Stomach (tissue), 4 donors: ENCODE measurements at regions not wholly inside any gene's neighbourhood (a gene's known extent, or its start where the extent isn't known, plus 50 kb on each side); places are given as distances from the start of the nearest gene placed in this dataset.

ENCODE experiments used
- EP300 ChIP-seq: sonication (generic); formaldehyde crosslinking; IDR thresholded peaks from one replicate; pipeline ENCODE4 v1.6.1; 2017; ENCODE audit warnings: antibody characterized with exemption
- POLR2A ChIP-seq, 4 donors: fragments of 450-650 bp; IDR thresholded peaks; one replicate each; pipeline ENCODE4 v1.6.1; 2016; ENCODE audit warnings: antibody characterized with exemption in 4 of 4, control low read depth in 2 of 4, mild to moderate bottlenecking in 1 of 4, moderate library complexity in 1 of 4
- TF ChIP-seq, protein P1 (sequence below), 7 experiments: fragments of 450-650 bp in 4 of 7; fragments of 200-600 bp in 3 of 7; sonication (generic) in 3 of 7; IDR thresholded peaks; one replicate each; pipeline ENCODE4 v1.5.1; 2016 to 2019; ENCODE audit warnings: antibody characterized with exemption in 7 of 7, control low read depth in 2 of 7, mild to moderate bottlenecking in 1 of 7

GRCh38 chr6:105794239-105794638, 291.9 kb upstream of the PRDM1 start:
- TF ChIP-seq, protein P1, sequence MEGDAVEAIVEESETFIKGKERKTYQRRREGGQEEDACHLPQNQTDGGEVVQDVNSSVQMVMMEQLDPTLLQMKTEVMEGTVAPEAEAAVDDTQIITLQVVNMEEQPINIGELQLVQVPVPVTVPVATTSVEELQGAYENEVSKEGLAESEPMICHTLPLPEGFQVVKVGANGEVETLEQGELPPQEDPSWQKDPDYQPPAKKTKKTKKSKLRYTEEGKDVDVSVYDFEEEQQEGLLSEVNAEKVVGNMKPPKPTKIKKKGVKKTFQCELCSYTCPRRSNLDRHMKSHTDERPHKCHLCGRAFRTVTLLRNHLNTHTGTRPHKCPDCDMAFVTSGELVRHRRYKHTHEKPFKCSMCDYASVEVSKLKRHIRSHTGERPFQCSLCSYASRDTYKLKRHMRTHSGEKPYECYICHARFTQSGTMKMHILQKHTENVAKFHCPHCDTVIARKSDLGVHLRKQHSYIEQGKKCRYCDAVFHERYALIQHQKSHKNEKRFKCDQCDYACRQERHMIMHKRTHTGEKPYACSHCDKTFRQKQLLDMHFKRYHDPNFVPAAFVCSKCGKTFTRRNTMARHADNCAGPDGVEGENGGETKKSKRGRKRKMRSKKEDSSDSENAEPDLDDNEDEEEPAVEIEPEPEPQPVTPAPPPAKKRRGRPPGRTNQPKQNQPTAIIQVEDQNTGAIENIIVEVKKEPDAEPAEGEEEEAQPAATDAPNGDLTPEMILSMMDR (IDR thresholded peaks at IDR 0.05) = no peak
- no peak for TF ChIP-seq POLR2A (IDR thresholded peaks at IDR 0.05)
- no peak for TF ChIP-seq EP300
